Pancreas (tissue), 10 donors: ENCODE measurements at regions not wholly inside any gene's neighbourhood (a gene's known extent, or its start where the extent isn't known, plus 50 kb on each side); places are given as distances from the start of the nearest gene placed in this dataset.

Source experiments
- ATAC-seq, 4 donors: fragments of 200-7000 bp; cut with Tn5 transposase; one replicate each; pipeline versions ENCODE4 v1.8.0 to v1.9.1; 2020; ENCODE audit warnings: mild to moderate bottlenecking in 4 of 4, moderate library complexity in 4 of 4
- DNase-seq, 6 donors: peaks; one replicate each; pipeline ENCODE4 v3.0.0-alpha.2; 2020
- FAIRE-seq: peaks from 2 replicates; lab custom pipeline; 2012; peaks lifted over from hg19 to GRCh38; lab: Jason Lieb, UNC
- H3K27ac ChIP-seq, 4 donors: fragments of 200-600 bp; sonication (generic); 1 replicate in 3 of 4; 2 replicates in 1 of 4; pipeline versions ENCODE4 v1.5.0 to v1.8.0; 2020
- H3K27me3 ChIP-seq, 4 donors: fragments of 200-600 bp; one replicate each; pipeline ENCODE4 v1.8.0; 2021
- H3K36me3 ChIP-seq, 3 donors: fragments of 200-600 bp; sonication (generic) in 1 of 3; one replicate each; pipeline versions ENCODE4 v1.5.0 to v1.8.0; 2020 to 2021
- H3K4me1 ChIP-seq, 3 donors: fragments of 200-600 bp; one replicate each; pipeline ENCODE4 v1.8.0; 2021
- H3K4me3 ChIP-seq, 4 donors: fragments of 200-600 bp; sonication (generic) in 2 of 4; one replicate each; pipeline versions ENCODE4 v1.5.0 to v1.8.0; 2020 to 2021
- H3K9me3 ChIP-seq, 4 donors: fragments of 200-600 bp; one replicate each; pipeline ENCODE4 v1.8.0; 2021
- WGBS, 2 donors: extraction: QIAGEN DNeasy Blood & Tissue Kit; methylation state at CpG; one replicate each; pipeline ENCODE4 v1.1.7; 2013; 5-methylcytosine and 5-hydroxymethylcytosine counted together
- intact Hi-C, 3 donors: fragments of 100-400 bp; cut with DNase I; formaldehyde crosslinking; loops; one replicate each; pipeline versions ENCODE4 v1.11.1 to v1.14.2; 2022
- TF ChIP-seq, protein P1 (sequence below), 4 donors: fragments of 200-600 bp; sonication (generic) in 3 of 4; IDR thresholded peaks; one replicate each; pipeline versions ENCODE4 v1.5.0 to v1.8.0; 2021; ENCODE audit warnings: antibody characterized with exemption in 4 of 4
- donor health status: healthy with polysubstance abuse.
- donor health status: DM: no; HTN: no; CAD: no; lungs with moderate emphysema.
- donor health status: DM: no; HTN: no; CAD: no.
- donor health status: control.
- donor health status: control.
- donor health status: Bipolar disorder and iron deficiency.
- donor health status: DM: yes; HTN: yes; CAD: no.
- donor health status: DM: no; HTN: no; CAD: no.
- donor health status: DM: no; HTN: no; CAD: no.
- donor health status: DM: yes; HTN: yes; CAD: no.

DNA sequence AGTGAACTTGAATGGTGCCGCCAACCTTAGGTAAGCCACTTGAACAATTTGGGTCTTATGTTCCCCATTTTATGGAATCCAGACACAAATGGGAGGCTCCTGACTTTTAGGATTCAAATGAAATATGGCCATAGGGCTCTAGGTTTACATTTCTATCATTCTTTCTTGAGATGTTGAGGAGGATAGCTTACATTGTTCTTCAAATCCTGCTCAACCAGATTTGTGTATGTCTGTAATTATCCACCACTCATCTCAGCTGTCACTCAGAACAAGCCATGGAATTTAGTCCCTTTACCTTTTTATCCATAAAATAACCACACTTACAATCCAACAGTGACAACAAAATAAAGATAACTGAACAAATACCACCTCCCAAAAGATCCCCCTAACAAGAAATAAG, 682.9 kb upstream of the PTBP2 start:
- intact Hi-C loops, result no loop called here
- FAIRE-seq, result no peak
- Histone ChIP-seq H3K36me3 (no peaks in the 10 kb centered on the region), H3K4me1 (no peaks in the 10 kb centered on the region), H3K27me3 (no peaks in the 10 kb centered on the region), H3K4me3 (no peak overlapping the region), H3K27ac (no peak overlapping the region), H3K9me3 (no peaks in the 10 kb centered on the region)
- no peak for DNase-seq
- no peak for ATAC-seq
- TF ChIP-seq, protein P1, sequence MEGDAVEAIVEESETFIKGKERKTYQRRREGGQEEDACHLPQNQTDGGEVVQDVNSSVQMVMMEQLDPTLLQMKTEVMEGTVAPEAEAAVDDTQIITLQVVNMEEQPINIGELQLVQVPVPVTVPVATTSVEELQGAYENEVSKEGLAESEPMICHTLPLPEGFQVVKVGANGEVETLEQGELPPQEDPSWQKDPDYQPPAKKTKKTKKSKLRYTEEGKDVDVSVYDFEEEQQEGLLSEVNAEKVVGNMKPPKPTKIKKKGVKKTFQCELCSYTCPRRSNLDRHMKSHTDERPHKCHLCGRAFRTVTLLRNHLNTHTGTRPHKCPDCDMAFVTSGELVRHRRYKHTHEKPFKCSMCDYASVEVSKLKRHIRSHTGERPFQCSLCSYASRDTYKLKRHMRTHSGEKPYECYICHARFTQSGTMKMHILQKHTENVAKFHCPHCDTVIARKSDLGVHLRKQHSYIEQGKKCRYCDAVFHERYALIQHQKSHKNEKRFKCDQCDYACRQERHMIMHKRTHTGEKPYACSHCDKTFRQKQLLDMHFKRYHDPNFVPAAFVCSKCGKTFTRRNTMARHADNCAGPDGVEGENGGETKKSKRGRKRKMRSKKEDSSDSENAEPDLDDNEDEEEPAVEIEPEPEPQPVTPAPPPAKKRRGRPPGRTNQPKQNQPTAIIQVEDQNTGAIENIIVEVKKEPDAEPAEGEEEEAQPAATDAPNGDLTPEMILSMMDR (IDR thresholded peaks at IDR 0.05), result no peak
- 74 to 86% methylated on average over 1 of the region's 1 CpG for WGBS, 2 donors

DNA sequence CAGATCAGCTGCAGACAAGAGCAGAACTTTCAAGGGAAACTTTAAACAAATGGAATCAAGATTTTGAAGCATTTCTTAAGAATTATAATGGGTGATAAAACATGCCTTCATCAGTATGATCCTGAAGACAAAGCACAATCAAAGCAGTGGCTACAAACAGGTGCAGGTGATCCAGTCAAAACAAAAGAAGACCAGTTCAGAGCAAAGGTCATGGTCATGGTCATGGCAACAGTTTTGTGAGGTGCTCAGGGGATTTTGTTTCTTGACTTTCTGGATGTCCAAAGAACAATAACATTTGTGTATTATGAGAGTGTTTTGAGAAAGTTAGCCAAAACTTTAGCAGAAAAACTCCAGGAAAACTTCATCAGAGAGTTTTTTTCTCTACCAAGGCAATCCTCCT, 681.7 kb upstream of the PTBP2 start:
- intact Hi-C loops, result no loop called here
- Histone ChIP-seq H3K4me1 (no peaks in the 10 kb centered on the region), H3K36me3 (no peaks in the 10 kb centered on the region), H3K4me3 (no peak overlapping the region), H3K27me3 (no peaks in the 10 kb centered on the region), H3K27ac (no peak overlapping the region), H3K9me3 (no peaks in the 10 kb centered on the region)
- FAIRE-seq, result no peak
- TF ChIP-seq, protein P1 (IDR thresholded peaks at IDR 0.05), result no peak
- no peak for ATAC-seq
- no peak for DNase-seq

DNA sequence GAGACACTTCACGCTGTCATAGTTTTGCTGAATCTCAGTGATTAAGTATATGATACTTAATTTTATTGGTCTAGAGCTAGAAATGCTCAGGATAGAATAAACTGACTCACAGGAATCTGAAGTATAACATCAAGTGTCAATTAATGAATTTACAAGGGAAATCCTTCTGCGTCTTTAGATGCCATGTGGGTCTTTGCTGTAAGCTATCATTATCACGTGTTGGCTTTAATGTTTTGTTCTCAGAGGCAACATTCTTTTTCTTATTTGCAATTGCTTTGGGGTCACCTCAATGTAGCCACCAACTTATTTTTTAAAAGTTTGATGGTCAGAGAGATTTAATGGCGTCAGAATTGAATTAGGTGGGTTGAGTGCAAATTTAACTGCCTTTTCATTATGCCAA, 680.1 kb upstream of the PTBP2 start:
- WGBS, 2 donors, result 61 to 70% methylated on average over 4 of the region's 4 CpGs
- Histone ChIP-seq H3K27ac (no peak overlapping the region), H3K4me1 (no peaks in the 10 kb centered on the region), H3K36me3 (no peaks in the 10 kb centered on the region), H3K27me3 (no peaks in the 10 kb centered on the region), H3K9me3 (no peaks in the 10 kb centered on the region), H3K4me3 (no peak overlapping the region)
- FAIRE-seq, result no peak
- no peak for DNase-seq
- intact Hi-C loops, result no loop called here
- TF ChIP-seq, protein P1 (IDR thresholded peaks at IDR 0.05), result no peak
- no peak for ATAC-seq

DNA sequence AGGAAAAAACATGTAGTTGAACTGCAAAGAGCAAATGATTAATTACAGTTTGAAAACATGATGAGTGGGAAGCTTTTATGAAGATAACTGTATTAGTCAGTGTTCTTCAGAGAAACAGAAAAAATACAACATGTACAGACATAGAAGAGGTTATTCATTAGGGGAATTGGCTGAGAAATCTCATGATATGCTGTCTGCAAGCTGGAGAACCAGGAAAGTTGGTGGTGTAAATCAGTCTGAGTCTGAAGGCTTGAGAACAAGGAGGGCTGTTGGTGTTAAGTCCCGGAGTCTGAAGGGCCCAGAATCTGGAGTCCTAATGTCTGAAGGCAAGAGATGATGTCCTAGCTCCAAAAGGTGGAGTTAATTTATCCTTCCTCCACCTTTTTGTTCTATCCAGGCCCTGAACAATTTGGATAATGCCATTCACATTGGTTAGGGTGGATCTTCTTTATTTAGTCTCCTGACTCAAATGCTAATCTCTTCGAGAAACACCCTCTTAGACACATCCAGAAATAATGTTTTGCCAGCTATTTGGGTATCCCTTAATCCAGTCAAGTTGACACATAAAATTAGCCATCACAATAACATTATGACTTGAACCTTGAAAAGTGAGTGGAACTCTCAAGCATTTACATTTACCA, 672.9 kb upstream of the PTBP2 start:
- no peaks in the 10 kb centered on the region for H3K27me3 ChIP-seq
- H3K4me1 ChIP-seq, result no peaks in the 10 kb centered on the region
- FAIRE-seq (no peak), DNase-seq (no peak), ATAC-seq (no peak)
- intact Hi-C loops, result no loop called here
- TF ChIP-seq, protein P1 (IDR thresholded peaks at IDR 0.05), result no peak
- WGBS, 2 donors, result 53 to 67% methylated on average over 2 of the region's 2 CpGs
- no peak overlapping the region for H3K27ac ChIP-seq
- H3K36me3 ChIP-seq, result no peaks in the 10 kb centered on the region
- no peak overlapping the region for H3K4me3 ChIP-seq
- no peaks in the 10 kb centered on the region for H3K9me3 ChIP-seq

DNA sequence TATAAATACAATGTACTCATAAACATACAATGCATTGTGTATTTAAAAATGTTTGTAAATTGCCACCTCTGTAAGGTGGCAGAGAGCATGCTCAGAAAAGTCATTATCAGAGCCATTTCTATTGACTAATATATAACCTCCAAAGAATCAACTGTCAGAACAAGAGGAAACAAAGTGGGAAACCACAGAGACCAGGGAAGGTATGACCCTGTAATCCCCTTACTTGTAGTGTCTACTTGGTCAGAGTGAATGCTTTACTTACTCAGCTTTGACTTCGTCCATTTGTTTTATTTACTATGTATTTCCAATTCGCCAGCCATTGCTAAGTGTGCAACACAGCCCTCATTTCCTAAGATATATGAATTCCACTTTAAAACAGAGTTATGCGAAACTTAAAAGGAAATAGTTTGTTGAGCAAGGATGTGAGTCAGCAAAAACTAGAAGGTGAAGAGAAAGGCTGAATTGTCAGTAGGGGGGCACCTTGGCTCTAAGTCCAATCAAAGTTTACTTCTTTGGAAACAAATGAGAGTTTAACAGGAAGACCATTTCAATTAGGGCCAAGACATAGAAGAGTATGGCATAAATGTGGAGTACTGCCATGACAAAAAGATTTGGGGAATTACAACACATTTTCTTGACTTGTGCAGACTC, 671.7 kb upstream of the PTBP2 start:
- Histone ChIP-seq H3K9me3 (no peaks in the 10 kb centered on the region), H3K36me3 (no peaks in the 10 kb centered on the region), H3K27me3 (no peaks in the 10 kb centered on the region), H3K4me1 (no peaks in the 10 kb centered on the region), H3K4me3 (no peak overlapping the region), H3K27ac (no peak overlapping the region)
- TF ChIP-seq, protein P1 (IDR thresholded peaks at IDR 0.05), result no peak
- intact Hi-C loops, result no loop called here
- 53 to 68% methylated on average over 3 of the region's 3 CpGs for WGBS, 2 donors
- DNase-seq (no peak), ATAC-seq (no peak), FAIRE-seq (no peak)
